ENCODE measurements at regions not wholly inside any gene's neighbourhood (a gene's known extent, or its start where the extent isn't known, plus 50 kb on each side); places are given as distances from the start of the nearest gene placed in this dataset.

DNA sequence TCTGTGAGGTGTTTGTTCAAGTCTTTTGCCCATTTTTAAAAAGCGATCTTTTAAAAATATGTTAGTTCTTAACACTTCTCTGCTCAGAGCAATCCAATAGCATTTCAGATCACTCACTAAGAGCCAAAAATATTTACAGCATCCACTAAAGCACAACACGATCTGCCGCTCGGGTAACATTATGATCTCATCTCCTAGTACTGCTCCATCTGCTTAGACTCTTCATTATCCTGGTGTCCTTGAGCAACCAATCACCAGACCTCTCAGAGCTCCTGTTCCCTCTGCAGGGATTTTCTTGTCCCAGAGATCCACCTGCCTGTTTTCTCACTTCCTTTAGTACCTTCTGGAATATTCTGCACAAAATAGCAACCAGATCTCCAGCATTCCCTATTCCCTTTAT is 235.3 kb upstream of the ESRRG start:
- Mint-ChIP-seq H3K4me1 (ENCODE audit: low read depth) (no peaks in the 10 kb centered on the region), H3K27ac (no peak overlapping the region), H3K36me3 (ENCODE audit: low read depth) (no peaks in the 10 kb centered on the region), H3K4me3 (no peak overlapping the region), H3K9me3 (peaks cover 8% of the 10 kb centered on the region), H3K27me3 (no peaks in the 10 kb centered on the region)
- ATAC-seq: no peak
- intact Hi-C loops (cut with micrococcal nuclease): no loop called here
- TF ChIP-seq CTCF (IDR thresholded peaks at IDR 0.05): no peak
- ChIA-PET POLR2A (no interaction called here), CTCF (no interaction called here)
- no peak for DNase-seq

DNA sequence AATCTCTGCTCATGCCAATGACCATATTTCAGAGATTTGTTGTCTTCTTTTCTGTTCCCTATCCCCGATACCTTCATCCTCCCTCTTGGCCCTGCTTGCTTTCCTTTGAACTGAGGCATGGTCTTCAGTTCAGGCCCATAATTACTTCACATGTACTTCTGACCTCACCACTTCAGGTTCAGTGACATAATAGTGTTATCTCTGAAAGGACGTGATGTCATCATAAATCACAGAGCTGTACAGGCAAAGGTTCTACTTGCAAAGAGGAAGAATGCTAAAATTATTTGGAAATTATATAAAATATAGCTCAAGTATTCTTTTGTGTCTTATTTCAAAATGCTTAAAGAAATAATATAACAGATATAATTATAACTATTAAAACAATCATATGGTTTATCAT is 230.3 kb upstream of the ESRRG start:
- Mint-ChIP-seq H3K9me3 (peaks cover 7% of the 10 kb centered on the region), H3K4me1 (ENCODE audit: low read depth) (no peaks in the 10 kb centered on the region), H3K27me3 (no peaks in the 10 kb centered on the region), H3K4me3 (no peak overlapping the region), H3K27ac (no peak overlapping the region), H3K36me3 (ENCODE audit: low read depth) (no peaks in the 10 kb centered on the region)
- ChIA-PET POLR2A (no interaction called here), CTCF (no interaction called here)
- no peak for TF ChIP-seq CTCF (IDR thresholded peaks at IDR 0.05)
- no peak for ATAC-seq
- no peak for DNase-seq
- intact Hi-C loops (cut with micrococcal nuclease): no loop called here

DNA sequence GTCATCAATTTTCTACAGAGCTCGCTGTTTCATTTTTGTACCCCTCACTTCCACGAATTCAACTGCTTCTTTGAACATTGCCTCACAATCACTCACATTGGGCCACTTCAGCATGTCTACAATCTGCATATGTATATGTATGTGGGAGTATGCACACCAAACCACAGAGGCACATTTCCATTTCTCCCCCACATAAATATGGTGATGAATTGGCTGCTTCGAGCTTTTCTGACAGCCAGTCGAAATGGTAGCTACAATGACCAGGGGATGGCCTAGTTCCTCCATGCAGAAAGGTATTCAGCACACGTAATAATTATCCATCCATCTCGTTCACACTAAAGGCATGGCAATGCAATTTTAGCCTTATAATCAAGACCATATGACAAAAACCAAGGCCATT is 229.6 kb upstream of the ESRRG start:
- CTCF ChIA-PET: no interaction called here
- no peak overlapping the region for H3K4me3 Mint-ChIP-seq
- no peak for TF ChIP-seq CTCF (IDR thresholded peaks at IDR 0.05)
- no peaks in the 10 kb centered on the region for H3K27me3 Mint-ChIP-seq
- H3K36me3 Mint-ChIP-seq (ENCODE audit: low read depth): no peaks in the 10 kb centered on the region
- H3K27ac Mint-ChIP-seq: no peak overlapping the region
- ATAC-seq (no peak), DNase-seq (no peak)
- POLR2A ChIA-PET: no interaction called here
- H3K4me1 Mint-ChIP-seq (ENCODE audit: low read depth): no peaks in the 10 kb centered on the region
- intact Hi-C loops (cut with micrococcal nuclease): no loop called here
- peaks cover 7% of the 10 kb centered on the region for H3K9me3 Mint-ChIP-seq

GRCh38 chr1:216945538-216946080 is 222.4 kb upstream of the ESRRG start:
- CTCF ChIA-PET: no interaction called here
- no peak for TF ChIP-seq CTCF (IDR thresholded peaks at IDR 0.05)

GRCh38 chr1:216944864-216945510 is 221.8 kb upstream of the ESRRG start:
- H3K4me1 Mint-ChIP-seq (ENCODE audit: low read depth): no peaks in the 10 kb centered on the region
- H3K27me3 Mint-ChIP-seq: no peaks in the 10 kb centered on the region
- CTCF ChIA-PET: interaction anchor here (0.6 kb wide), 1 partner anchor 670 kb away, joined by 3 read pairs; no protein-coding TSS in a partner anchor
- no peak for TF ChIP-seq CTCF (IDR thresholded peaks at IDR 0.05)
- POLR2A ChIA-PET: no interaction called here
- H3K9me3 Mint-ChIP-seq: no peaks in the 10 kb centered on the region
- ATAC-seq (no peak), DNase-seq (no peak)
- intact Hi-C loops (cut with micrococcal nuclease): no loop called here
- no peak overlapping the region for H3K4me3 Mint-ChIP-seq
- H3K27ac Mint-ChIP-seq: no peak overlapping the region
- H3K36me3 Mint-ChIP-seq (ENCODE audit: low read depth): no peaks in the 10 kb centered on the region

More at GRCh38 chr1:216945538-216946080, 222.4 kb upstream of the ESRRG start:
- DNase-seq (no peak), ATAC-seq (no peak)
- H3K4me1 Mint-ChIP-seq (ENCODE audit: low read depth): no peaks in the 10 kb centered on the region
- intact Hi-C loops (cut with micrococcal nuclease): no loop called here
- no peak overlapping the region for H3K4me3 Mint-ChIP-seq
- no peaks in the 10 kb centered on the region for H3K27me3 Mint-ChIP-seq
- no peaks in the 10 kb centered on the region for H3K36me3 Mint-ChIP-seq (ENCODE audit: low read depth)
- POLR2A ChIA-PET: no interaction called here
- no peaks in the 10 kb centered on the region for H3K9me3 Mint-ChIP-seq
- H3K27ac Mint-ChIP-seq: no peak overlapping the region
